IMR-90 (cell line): ENCODE measurements at regions not wholly inside any gene's neighbourhood (a gene's known extent, or its start where the extent isn't known, plus 50 kb on each side); places are given as distances from the start of the nearest gene placed in this dataset.

ENCODE experiments used
- ATAC-seq: fragments of 200-7000 bp; cut with Tn5 transposase; 2 replicates; pipeline ENCODE4 v1.9.1; 2020; ENCODE audit warnings: low read depth, mild to moderate bottlenecking, moderate library complexity
- BruUV-seq: library from RNA; stranded (reverse); fragments of 400-500 nt; replicated peaks from 2 replicates; lab custom pipeline; 2021; lab: Mats Ljungman, UMichigan
- CTCF ChIA-PET: fragments of 300-600 bp; formaldehyde crosslinking; extraction: SDS; loops from one replicate; lab custom pipeline; 2021; ENCODE audit warnings: antibody characterized with exemption; lab: Yijun Ruan, JAX
- POLR2A ChIA-PET: fragments of 300-600 bp; sonication (Branson Sonifier 250); formaldehyde crosslinking; loops from one replicate; lab custom pipeline; 2022; ENCODE audit warnings: antibody characterized with exemption; ENCODE audit not compliant: unreplicated experiment; lab: Charles Lee
- DNase-seq: peaks from one replicate; pipeline ENCODE4 v3.0.0; 2013
- H2AFZ ChIP-seq: replicated peaks from 2 replicates; pipeline ENCODE3; 2013; ENCODE audit warnings: low read length, mild to moderate bottlenecking; ENCODE audit not compliant: poor library complexity
- H2AK5ac ChIP-seq: 2 replicates; pipeline ENCODE4 v1.6.1; 2013; ENCODE audit warnings: low read depth, low read length, inconsistent platforms
- H2AK9ac ChIP-seq: replicated peaks from 2 replicates; pipeline ENCODE3; 2013; ENCODE audit warnings: mild to moderate bottlenecking, low read depth, low read length, moderate library complexity; ENCODE audit not compliant: poor library complexity
- H2BK120ac ChIP-seq: 2 replicates; pipeline ENCODE4 v1.6.1; 2013; ENCODE audit warnings: low read depth, low read length, inconsistent platforms
- H2BK15ac ChIP-seq: 3 replicates; pipeline ENCODE4 v1.6.1; 2013; ENCODE audit warnings: low read depth, low read length, inconsistent platforms
- H2BK20ac ChIP-seq: 2 replicates; pipeline ENCODE4 v1.6.1; 2013; ENCODE audit warnings: low read depth, mild to moderate bottlenecking, inconsistent platforms, low read length, moderate library complexity
- H2BK5ac ChIP-seq: 2 replicates; pipeline ENCODE4 v1.6.1; 2013; ENCODE audit warnings: mild to moderate bottlenecking, low read depth, low read length, inconsistent platforms; ENCODE audit not compliant: poor library complexity, severe bottlenecking
- H3K14ac ChIP-seq: replicated peaks from 2 replicates; pipeline ENCODE4 v1.6.1; 2013; ENCODE audit warnings: low read depth, low read length, inconsistent platforms
- H3K18ac ChIP-seq: 2 replicates; pipeline ENCODE4 v1.6.1; 2013; ENCODE audit warnings: low read depth, low read length, control low read depth
- H3K23ac ChIP-seq: 2 replicates; pipeline ENCODE4 v1.6.1; 2013; ENCODE audit warnings: low read depth, low read length, inconsistent platforms
- H3K27ac ChIP-seq: 2 replicates; pipeline ENCODE4 v1.5.1; 2013; ENCODE audit warnings: mild to moderate bottlenecking, control low read depth, low read length; ENCODE audit not compliant: insufficient read depth
- H3K27me3 ChIP-seq: 2 replicates; pipeline ENCODE4 v1.6.1; 2013; ENCODE audit warnings: low read length; ENCODE audit not compliant: control insufficient read depth, insufficient read depth
- H3K36me3 ChIP-seq: 2 replicates; pipeline ENCODE4 v1.6.1; 2013; ENCODE audit warnings: low read length, mixed read lengths; ENCODE audit not compliant: control insufficient read depth, insufficient read depth
- H3K4ac ChIP-seq: 2 replicates; pipeline ENCODE4 v1.6.1; 2013; ENCODE audit warnings: low read depth, low read length, inconsistent platforms
- H3K4me1 ChIP-seq: 2 replicates; pipeline ENCODE4 v1.6.1; 2013; ENCODE audit warnings: low read length, mixed read lengths; ENCODE audit not compliant: control insufficient read depth, insufficient read depth
- H3K4me2 ChIP-seq: 2 replicates; pipeline ENCODE4 v1.6.1; 2013; ENCODE audit warnings: low read depth, mild to moderate bottlenecking, control low read depth, low read length, moderate library complexity
- H3K4me3 ChIP-seq: 2 replicates; pipeline ENCODE4 v1.5.1; 2013; ENCODE audit warnings: low read depth, mild to moderate bottlenecking, control low read depth, low read length, moderate library complexity; ENCODE audit not compliant: insufficient read depth
- H3K56ac ChIP-seq: 2 replicates; pipeline ENCODE4 v1.6.1; 2013; ENCODE audit warnings: low read length, inconsistent platforms; ENCODE audit not compliant: insufficient read depth; ENCODE audit errors: extremely low read depth
- H3K79me1 ChIP-seq, 2 experiments: 2 replicates each; pipeline ENCODE4 v1.6.1; 2013; ENCODE audit warnings: low read length in 2 of 2, inconsistent platforms in 1 of 2, low read depth in 1 of 2
- H3K9ac ChIP-seq: 2 replicates; pipeline ENCODE4 v1.6.1; 2013; ENCODE audit warnings: low read depth, low read length, control low read depth
- H3K9me1 ChIP-seq: 2 replicates; pipeline ENCODE4 v1.6.1; 2013; ENCODE audit warnings: low read length, inconsistent platforms; ENCODE audit not compliant: insufficient read depth
- H3K9me3 ChIP-seq: 2 replicates; pipeline ENCODE4 v1.6.1; 2013; ENCODE audit warnings: low read length; ENCODE audit not compliant: control insufficient read depth, insufficient read depth
- H4K20me1 ChIP-seq: 2 replicates; pipeline ENCODE4 v1.6.1; 2013; ENCODE audit warnings: low read length, inconsistent platforms; ENCODE audit not compliant: insufficient read depth
- H4K5ac ChIP-seq: 2 replicates; pipeline ENCODE4 v1.6.1; 2013; ENCODE audit warnings: mild to moderate bottlenecking, low read depth, low read length, control low read depth
- H4K8ac ChIP-seq, 2 experiments: 2 replicates each; pipeline ENCODE4 v1.6.1; 2013; ENCODE audit warnings: low read depth in 2 of 2, low read length in 2 of 2, control low read depth in 1 of 2, inconsistent platforms in 1 of 2
- H4K91ac ChIP-seq: 2 replicates; pipeline ENCODE4 v1.6.1; 2013; ENCODE audit warnings: low read depth, low read length, inconsistent platforms; ENCODE audit not compliant: insufficient read depth
- BHLHE40 ChIP-seq: fragments of 150-350 bp; IDR thresholded peaks from 2 replicates; pipeline ENCODE4 v1.6.1; 2016; ENCODE audit warnings: mild to moderate bottlenecking, low read depth, low read length
- CEBPB ChIP-seq: IDR thresholded peaks from 2 replicates; pipeline ENCODE4 v1.6.1; 2012; ENCODE audit warnings: low read depth, low read length, improper control_type of control experiment
- CTCF ChIP-seq: conservative IDR thresholded peaks from 2 replicates; pipeline ENCODE4 v1.5.1; 2012; ENCODE audit warnings: mild to moderate bottlenecking, low read depth, low read length, improper control_type of control experiment
- ELK1 ChIP-seq: fragments of 150-350 bp; IDR thresholded peaks from 2 replicates; pipeline ENCODE4 v1.6.1; 2016; ENCODE audit warnings: low read depth, mild to moderate bottlenecking, low read length, moderate library complexity, borderline replicate concordance
- FOS ChIP-seq: fragments of 150-350 bp; IDR thresholded peaks from 2 replicates; pipeline ENCODE4 v1.6.1; 2016; ENCODE audit warnings: low read depth, low read length
- MAFK ChIP-seq: IDR thresholded peaks from 2 replicates; pipeline ENCODE4 v1.6.1; 2012; ENCODE audit warnings: low read depth, low read length, improper control_type of control experiment
- MAZ ChIP-seq: IDR thresholded peaks from 2 replicates; pipeline ENCODE4 v1.6.1; 2012; ENCODE audit warnings: low read depth, mild to moderate bottlenecking, low read length, improper control_type of control experiment, moderate library complexity, borderline replicate concordance
- MXI1 ChIP-seq: IDR thresholded peaks from 2 replicates; pipeline ENCODE4 v1.6.1; 2012; ENCODE audit warnings: low read depth, mild to moderate bottlenecking, low read length, moderate library complexity, borderline replicate concordance
- NFE2L2 ChIP-seq: fragments of 150-350 bp; IDR thresholded peaks from 2 replicates; pipeline ENCODE4 v1.6.1; 2016; ENCODE audit warnings: low read depth, mild to moderate bottlenecking, low read length
- POLR2A ChIP-seq: IDR thresholded peaks from 2 replicates; pipeline ENCODE4 v1.6.1; 2012; ENCODE audit warnings: mild to moderate bottlenecking, low read depth, low read length
- RAD21 ChIP-seq: IDR thresholded peaks from 2 replicates; pipeline ENCODE4 v1.6.1; 2012; ENCODE audit warnings: low read length, improper control_type of control experiment
- RCOR1 ChIP-seq: IDR thresholded peaks from 2 replicates; pipeline ENCODE4 v1.6.1; 2012; ENCODE audit warnings: mild to moderate bottlenecking, low read length, improper control_type of control experiment; ENCODE audit not compliant: insufficient replicate concordance
- RFX5 ChIP-seq: IDR thresholded peaks from 2 replicates; pipeline ENCODE4 v1.8.0; 2012; ENCODE audit warnings: low read depth, mild to moderate bottlenecking, low read length, moderate library complexity
- SMC3 ChIP-seq: fragments of 150-350 bp; IDR thresholded peaks from 2 replicates; pipeline ENCODE4 v1.6.1; 2016; ENCODE audit warnings: low read depth, mild to moderate bottlenecking, antibody characterized with exemption, low read length, moderate library complexity
- USF2 ChIP-seq: fragments of 150-350 bp; IDR thresholded peaks from 2 replicates; pipeline ENCODE4 v1.6.1; 2017; ENCODE audit warnings: mild to moderate bottlenecking, antibody characterized with exemption, low read length, low read depth
- WGBS, 2 experiments: methylation state at CpG; one replicate each; pipeline versions ENCODE4 v1.1.5 to v1.1.7; 2013; ENCODE audit warnings: missing lambda C conversion rate in 2 of 2; ENCODE audit not compliant: insufficient read length in 1 of 2; ENCODE audit errors: extremely low coverage in 2 of 2; 5-methylcytosine and 5-hydroxymethylcytosine counted together
- dilution Hi-C: fragments of 300-500 bp; cut with HindIII; formaldehyde crosslinking; loops from one replicate; pipeline ENCODE4 v1.14.3; 2018; ENCODE audit warnings: low sequenced_read_pairs; ENCODE audit not compliant: unreplicated experiment
- in situ Hi-C: fragments of 300-500 bp; cut with MboI; formaldehyde crosslinking; loops from 3 replicates; pipeline ENCODE4 v1.14.3; 2019; ENCODE audit warnings: low sequenced_read_pairs, inconsistent platforms, mixed read lengths
- intact Hi-C: fragments of 100-400 bp; cut with micrococcal nuclease; formaldehyde crosslinking; loops from 2 replicates; pipeline ENCODE4 v1.10.0; 2022

GRCh38 chr18:11289248-11289647 is 139.9 kb upstream of the PIEZO2 start:
- no peak overlapping the region for H2BK120ac ChIP-seq
- H4K20me1 ChIP-seq: no peaks in the 10 kb centered on the region
- H3K36me3 ChIP-seq: no peaks in the 10 kb centered on the region
- H2BK20ac ChIP-seq: no peak overlapping the region
- no peak overlapping the region for H3K9ac ChIP-seq
- WGBS, 2 experiments: no CpG with 5 or more reads among the region's 1 CpG
- H3K27me3 ChIP-seq: peaks cover 6% of the 10 kb centered on the region; the same call in 1 of the 2 replicates
- no peaks in the 10 kb centered on the region for H3K9me1 ChIP-seq
- TF ChIP-seq RCOR1 (no peak), FOS (no peak), RAD21 (no peak), NFE2L2 (no peak), SMC3 (no peak), RFX5 (no peak), MAZ (no peak), CTCF (no peak), BHLHE40 (no peak), ELK1 (no peak), MAFK (no peak), CEBPB (no peak), POLR2A (no peak), USF2 (no peak), MXI1 (no peak)
- H2BK15ac ChIP-seq: no peak overlapping the region
- H2AK5ac ChIP-seq: no peak overlapping the region
- H2AK9ac ChIP-seq: no peak overlapping the region
- DNase-seq: no peak
- H3K14ac ChIP-seq: no peak overlapping the region
- no peak overlapping the region for H3K56ac ChIP-seq
- no peak overlapping the region for H2AFZ ChIP-seq
- CTCF ChIA-PET: no interaction called here
- H2BK5ac ChIP-seq: no peak overlapping the region
- POLR2A ChIA-PET: no interaction called here
- no peak overlapping the region for H3K4me2 ChIP-seq
- dilution Hi-C loops: no loop called here
- intact Hi-C loops: no loop called here
- no peaks in the 10 kb centered on the region for H3K4me1 ChIP-seq
- in situ Hi-C loops: no loop called here
- ATAC-seq: no peak
- H4K8ac ChIP-seq: no peak overlapping the region
- no peak overlapping the region for H3K23ac ChIP-seq
- H4K91ac ChIP-seq: no peak overlapping the region
- no peak overlapping the region for H4K5ac ChIP-seq
- H3K79me1 ChIP-seq: no peaks in the 10 kb centered on the region
- H3K18ac ChIP-seq: no peak overlapping the region
- no TSS peak for BruUV-seq
- no peak overlapping the region for H3K4me3 ChIP-seq
- H3K9me3 ChIP-seq: no peaks in the 10 kb centered on the region
- H3K4ac ChIP-seq: no peak overlapping the region
- H3K27ac ChIP-seq: no peak overlapping the region
